ENCODE measurements at regions not wholly inside any gene's neighbourhood (a gene's known extent, or its start where the extent isn't known, plus 50 kb on each side); places are given as distances from the start of the nearest gene placed in this dataset.

DNA sequence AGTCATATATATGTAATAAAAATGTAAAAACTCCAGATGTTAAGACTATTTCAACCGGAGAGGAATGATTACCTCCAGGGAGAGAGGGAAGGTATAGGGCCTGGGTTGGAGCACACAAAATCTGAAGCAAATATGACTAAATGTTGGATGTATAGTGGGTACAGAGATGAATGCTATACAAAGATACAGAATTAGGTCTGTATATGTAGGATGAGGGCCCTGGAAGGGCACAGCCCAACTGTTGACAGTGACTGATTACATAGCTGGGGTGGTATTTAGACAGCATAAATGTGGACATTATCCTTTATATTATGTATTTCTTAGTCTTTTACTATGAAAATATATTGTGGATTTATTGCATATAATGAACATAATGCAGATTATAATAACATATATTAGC, 94.4 kb upstream of the SPATA12 start:
- Histone ChIP-seq H3K36me3 (replicated peaks; ENCODE audit: low read depth, low read length) (no peaks in the 10 kb centered on the region), H3K9me3 (ENCODE audit: insufficient read depth, low read length) (no peaks in the 10 kb centered on the region), H3K27me3 (ENCODE audit: low read depth, low read length) (peaks cover 28% of the 10 kb centered on the region), H3K79me2 (ENCODE audit: low read length) (no peaks in the 10 kb centered on the region), H3K4me3 (ENCODE audit: low read length) (no peak overlapping the region), H4K20me1 (ENCODE audit: insufficient read depth, low read length) (no peaks in the 10 kb centered on the region), H3K4me2 (ENCODE audit: low read length) (peak overlapping the region; percentile 35; the same call in 1 of the 2 replicates), H3K4me1 (ENCODE audit: low read length) (peaks cover 49% of the 10 kb centered on the region), H3K9ac (ENCODE audit: low read length) (no peak overlapping the region), H3K27ac (ENCODE audit: low read length) (no peak overlapping the region), H2AFZ (ENCODE audit: low read depth, low read length) (no peak overlapping the region)
- TF ChIP-seq, protein P1, sequence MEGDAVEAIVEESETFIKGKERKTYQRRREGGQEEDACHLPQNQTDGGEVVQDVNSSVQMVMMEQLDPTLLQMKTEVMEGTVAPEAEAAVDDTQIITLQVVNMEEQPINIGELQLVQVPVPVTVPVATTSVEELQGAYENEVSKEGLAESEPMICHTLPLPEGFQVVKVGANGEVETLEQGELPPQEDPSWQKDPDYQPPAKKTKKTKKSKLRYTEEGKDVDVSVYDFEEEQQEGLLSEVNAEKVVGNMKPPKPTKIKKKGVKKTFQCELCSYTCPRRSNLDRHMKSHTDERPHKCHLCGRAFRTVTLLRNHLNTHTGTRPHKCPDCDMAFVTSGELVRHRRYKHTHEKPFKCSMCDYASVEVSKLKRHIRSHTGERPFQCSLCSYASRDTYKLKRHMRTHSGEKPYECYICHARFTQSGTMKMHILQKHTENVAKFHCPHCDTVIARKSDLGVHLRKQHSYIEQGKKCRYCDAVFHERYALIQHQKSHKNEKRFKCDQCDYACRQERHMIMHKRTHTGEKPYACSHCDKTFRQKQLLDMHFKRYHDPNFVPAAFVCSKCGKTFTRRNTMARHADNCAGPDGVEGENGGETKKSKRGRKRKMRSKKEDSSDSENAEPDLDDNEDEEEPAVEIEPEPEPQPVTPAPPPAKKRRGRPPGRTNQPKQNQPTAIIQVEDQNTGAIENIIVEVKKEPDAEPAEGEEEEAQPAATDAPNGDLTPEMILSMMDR (IDR thresholded peaks at IDR 0.05; ENCODE audit: low read depth, low read length) = no peak
- no peak for TF ChIP-seq EZH2phosphoT487 (IDR thresholded peaks at IDR 0.05; ENCODE audit: low read depth)

DNA sequence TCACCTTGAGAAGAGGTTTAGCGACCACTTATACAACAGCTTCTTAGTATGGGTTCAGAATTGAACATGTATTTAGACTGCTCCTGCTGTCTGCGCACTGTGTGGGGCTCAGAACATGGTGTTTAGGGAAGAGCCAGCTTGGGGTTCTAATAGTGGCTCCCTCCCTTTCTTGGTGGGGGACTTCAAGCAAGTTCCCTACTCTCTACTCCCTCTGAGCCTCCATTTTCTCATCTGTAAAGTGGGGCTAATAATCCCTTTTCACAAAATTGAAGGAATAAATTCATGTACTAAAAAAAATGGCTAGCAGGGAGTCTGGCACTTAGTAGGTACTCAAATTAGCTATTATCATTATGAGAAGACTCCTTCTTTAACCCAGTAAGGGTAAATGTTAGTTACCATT, 97.5 kb upstream of the SPATA12 start:
- Histone ChIP-seq H3K4me2 (ENCODE audit: low read length) (no peak overlapping the region), H3K9me3 (ENCODE audit: insufficient read depth, low read length) (no peaks in the 10 kb centered on the region), H3K27me3 (ENCODE audit: low read depth, low read length) (peaks cover 28% of the 10 kb centered on the region), H4K20me1 (ENCODE audit: insufficient read depth, low read length) (peaks cover 3% of the 10 kb centered on the region; the same call in 1 of the 2 replicates), H3K9ac (ENCODE audit: low read length) (no peak overlapping the region), H3K36me3 (replicated peaks; ENCODE audit: low read depth, low read length) (no peaks in the 10 kb centered on the region), H3K4me1 (ENCODE audit: low read length) (peaks cover 66% of the 10 kb centered on the region), H3K27ac (ENCODE audit: low read length) (no peak overlapping the region), H2AFZ (ENCODE audit: low read depth, low read length) (no peak overlapping the region), H3K4me3 (ENCODE audit: low read length) (no peak overlapping the region), H3K79me2 (ENCODE audit: low read length) (no peaks in the 10 kb centered on the region)
- no peak for TF ChIP-seq EZH2phosphoT487 (IDR thresholded peaks at IDR 0.05; ENCODE audit: low read depth)
- TF ChIP-seq, protein P1 (IDR thresholded peaks at IDR 0.05; ENCODE audit: low read depth, low read length) = no peak

DNA sequence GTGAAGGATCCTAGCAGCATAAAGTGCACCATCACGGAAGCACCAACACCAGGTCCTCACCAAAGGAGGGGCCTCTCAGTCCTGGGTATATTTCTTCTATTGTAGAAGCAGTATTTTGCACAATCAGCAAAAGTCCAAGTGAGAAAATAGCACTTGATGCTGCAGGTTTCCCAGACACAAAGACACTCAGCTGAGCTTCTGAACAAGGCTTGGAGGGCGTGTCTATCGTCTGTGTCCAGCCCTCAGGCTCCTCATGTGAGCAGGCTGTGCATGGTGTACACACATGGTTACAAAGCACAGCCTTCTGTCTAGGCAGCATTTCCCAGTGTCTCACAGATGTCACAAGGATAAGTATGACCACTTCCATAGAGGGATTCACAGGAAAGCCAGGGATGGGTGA, 98.3 kb upstream of the SPATA12 start:
- Histone ChIP-seq H3K9ac (ENCODE audit: low read length) (no peak overlapping the region), H3K36me3 (replicated peaks; ENCODE audit: low read depth, low read length) (no peaks in the 10 kb centered on the region), H3K27me3 (ENCODE audit: low read depth, low read length) (peaks cover 31% of the 10 kb centered on the region), H3K4me1 (ENCODE audit: low read length) (peaks cover 69% of the 10 kb centered on the region), H3K4me2 (ENCODE audit: low read length) (no peak overlapping the region), H4K20me1 (ENCODE audit: insufficient read depth, low read length) (peaks cover 3% of the 10 kb centered on the region; the same call in 1 of the 2 replicates), H3K79me2 (ENCODE audit: low read length) (no peaks in the 10 kb centered on the region), H3K27ac (ENCODE audit: low read length) (no peak overlapping the region), H3K4me3 (ENCODE audit: low read length) (no peak overlapping the region), H2AFZ (ENCODE audit: low read depth, low read length) (no peak overlapping the region), H3K9me3 (ENCODE audit: insufficient read depth, low read length) (no peaks in the 10 kb centered on the region)
- TF ChIP-seq, protein P1 (IDR thresholded peaks at IDR 0.05; ENCODE audit: low read depth, low read length) = no peak
- no peak for TF ChIP-seq EZH2phosphoT487 (IDR thresholded peaks at IDR 0.05; ENCODE audit: low read depth)

DNA sequence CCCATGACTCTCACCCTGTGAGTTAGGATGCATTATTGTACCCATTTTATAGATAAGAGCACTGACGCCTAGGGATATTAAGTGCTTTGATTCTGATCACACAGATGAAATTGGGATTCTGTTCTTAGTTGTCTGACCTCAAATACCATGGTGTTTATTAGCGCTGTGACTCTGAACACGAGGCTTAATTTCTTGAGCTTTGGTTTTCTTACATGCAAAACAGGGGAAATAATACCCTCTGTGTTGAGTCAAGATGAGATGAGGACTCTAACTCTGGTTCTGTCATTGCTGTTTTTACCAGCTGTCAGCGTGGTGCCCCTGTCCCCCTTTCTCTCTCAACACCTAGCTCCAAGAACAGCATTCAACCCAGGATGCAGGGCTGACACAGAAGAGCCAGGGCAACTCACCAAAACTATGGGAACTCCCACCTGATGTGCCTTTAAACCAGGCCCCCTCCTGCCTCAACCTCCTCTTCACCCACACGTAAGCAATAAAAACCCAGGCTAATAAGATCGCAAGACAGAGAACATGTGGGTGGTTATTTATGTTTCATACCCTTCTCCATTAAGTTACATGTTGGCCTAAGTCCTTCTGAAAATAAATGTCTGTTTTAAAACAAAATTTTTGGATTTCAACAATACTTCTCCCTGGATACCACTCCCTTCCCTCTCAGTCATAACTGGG, 100.1 kb upstream of the SPATA12 start:
- peaks cover 40% of the 10 kb centered on the region for H3K27me3 ChIP-seq (ENCODE audit: low read depth, low read length)
- peak overlapping the region; percentile 60 for H3K4me3 ChIP-seq (ENCODE audit: low read length)
- H3K79me2 ChIP-seq (ENCODE audit: low read length) = no peaks in the 10 kb centered on the region
- no peak overlapping the region for H2AFZ ChIP-seq (ENCODE audit: low read depth, low read length)
- no peaks in the 10 kb centered on the region for H3K9me3 ChIP-seq (ENCODE audit: insufficient read depth, low read length)
- H3K36me3 ChIP-seq (replicated peaks; ENCODE audit: low read depth, low read length) = no peaks in the 10 kb centered on the region
- H3K27ac ChIP-seq (ENCODE audit: low read length) = peak overlapping the region; percentile 49
- peak overlapping the region; percentile 20; the same call in 1 of the 2 replicates for H3K9ac ChIP-seq (ENCODE audit: low read length)
- TF ChIP-seq EZH2phosphoT487 (IDR thresholded peaks at IDR 0.05; ENCODE audit: low read depth) = no peak
- TF ChIP-seq, protein P1 (IDR thresholded peaks at IDR 0.05; ENCODE audit: low read depth, low read length) = no peak
- peaks cover 3% of the 10 kb centered on the region; the same call in 1 of the 2 replicates for H4K20me1 ChIP-seq (ENCODE audit: insufficient read depth, low read length)
- peaks cover 59% of the 10 kb centered on the region for H3K4me1 ChIP-seq (ENCODE audit: low read length)
- H3K4me2 ChIP-seq (ENCODE audit: low read length) = peak overlapping the region; percentile 80
